ENCODE measurements at regions not wholly inside any gene's neighbourhood (a gene's known extent, or its start where the extent isn't known, plus 50 kb on each side); places are given as distances from the start of the nearest gene placed in this dataset.

- no peak for TF ChIP-seq CTCF (IDR thresholded peaks at IDR 0.05; ENCODE audit: low read depth, low read length)
- no peak for TF ChIP-seq EZH2phosphoT487 (IDR thresholded peaks at IDR 0.05; ENCODE audit: low read depth)
Observed at GRCh38 chr20:24776755-24777271, 172.3 kb upstream of the CST7 start.

Measured in OCI-LY3 (cell line).